Activated naive CD8-positive, alpha-beta T cell treated with anti-CD3 and anti-CD28 coated beads, Interleukin-2, amount 10 ng/mL, durations not matched to agents 7 days and 5 days (primary cell): ENCODE measurements at regions not wholly inside any gene's neighbourhood (a gene's known extent, or its start where the extent isn't known, plus 50 kb on each side); places are given as distances from the start of the nearest gene placed in this dataset.

Experiments used
- ATAC-seq: fragments of 150-1000 bp; cut with Tn5 transposase; one replicate; pipeline ENCODE4 v1.10.0; 2021; ENCODE audit warnings: low read depth, moderate library complexity
- POLR2A ChIA-PET: fragments of 350-600 bp; sonication (Branson Sonifier 250); formaldehyde crosslinking; loops from one replicate; lab custom pipeline; 2021; ENCODE audit warnings: antibody characterized with exemption; lab: Charles Lee
- DNase-seq: peaks from one replicate; pipeline ENCODE4 v3.0.0; 2021
- H3K27ac Mint-ChIP-seq: one replicate; pipeline ENCODE4 v1.8.0; 2022; ENCODE audit warnings: mild to moderate bottlenecking, mixed read lengths
- H3K27me3 Mint-ChIP-seq: one replicate; pipeline ENCODE4 v1.8.0; 2022; ENCODE audit warnings: mild to moderate bottlenecking, moderate library complexity, mixed read lengths
- H3K36me3 Mint-ChIP-seq: one replicate; pipeline ENCODE4 v1.8.0; 2021; ENCODE audit warnings: mild to moderate bottlenecking, mixed read lengths
- H3K4me1 Mint-ChIP-seq: one replicate; pipeline ENCODE4 v1.8.0; 2021; ENCODE audit warnings: mixed read lengths
- H3K4me3 Mint-ChIP-seq: one replicate; pipeline ENCODE4 v1.8.0; 2022; ENCODE audit warnings: mild to moderate bottlenecking, moderate library complexity, mixed read lengths
- H3K9me3 Mint-ChIP-seq: one replicate; pipeline ENCODE4 v1.8.0; 2021; ENCODE audit warnings: mixed read lengths

DNA sequence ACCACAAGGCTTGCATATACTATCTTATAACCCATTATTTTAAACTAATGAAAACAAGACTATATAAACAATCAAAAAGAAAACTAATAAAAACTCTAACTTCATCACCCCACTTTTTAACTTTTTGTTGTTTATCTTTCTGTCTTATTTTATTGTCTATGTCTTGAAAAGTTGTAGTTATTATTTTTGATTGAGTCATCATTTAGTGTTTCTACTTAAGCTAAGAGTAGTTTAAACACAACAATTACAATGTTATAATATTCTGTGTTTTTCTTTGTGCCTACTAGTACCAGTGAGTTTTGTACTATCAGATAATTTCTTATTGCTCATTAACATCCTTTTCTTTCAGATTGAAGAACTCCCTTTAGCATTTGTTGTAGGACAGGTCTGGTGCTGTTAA, 318.7 kb upstream of the ATP5MC3 start:
- ATAC-seq (no peak), DNase-seq (no peak)
- POLR2A ChIA-PET, result no interaction called here

DNA sequence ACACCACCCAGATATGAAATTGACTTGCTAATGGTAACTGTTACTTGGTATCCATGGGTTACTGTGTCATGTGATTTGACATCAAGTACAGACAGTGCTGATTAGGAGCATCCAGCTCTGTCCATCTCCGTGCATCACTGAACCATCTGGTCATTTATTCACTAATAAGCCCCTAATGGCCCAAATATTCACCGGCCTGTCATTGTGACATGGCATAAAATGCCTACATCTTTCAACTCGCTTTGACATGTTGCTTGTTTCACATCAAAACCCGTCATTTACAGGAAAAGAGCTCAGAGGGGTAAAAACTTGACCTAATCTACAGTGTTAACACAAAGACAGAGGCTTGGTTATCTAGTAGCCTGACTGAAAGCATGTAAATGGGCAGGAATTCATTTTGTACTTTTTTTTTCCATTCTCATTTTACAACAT, 308.9 kb upstream of the ATP5MC3 start:
- ATAC-seq (no peak), DNase-seq (no peak)
- H3K27ac Mint-ChIP-seq, result no peak overlapping the region
- H3K4me1 Mint-ChIP-seq, result no peaks in the 10 kb centered on the region
- POLR2A ChIA-PET, result no interaction called here
- no peaks in the 10 kb centered on the region for H3K36me3 Mint-ChIP-seq
- H3K4me3 Mint-ChIP-seq, result no peak overlapping the region
- H3K9me3 Mint-ChIP-seq, result no peaks in the 10 kb centered on the region
- H3K27me3 Mint-ChIP-seq, result peaks cover 2% of the 10 kb centered on the region

More for the DNA sequence above, 318.7 kb upstream of the ATP5MC3 start:
- Mint-ChIP-seq H3K27ac (no peak overlapping the region), H3K27me3 (peaks cover 4% of the 10 kb centered on the region), H3K36me3 (no peaks in the 10 kb centered on the region), H3K4me3 (no peak overlapping the region), H3K9me3 (peaks cover 2% of the 10 kb centered on the region), H3K4me1 (no peaks in the 10 kb centered on the region)

DNA sequence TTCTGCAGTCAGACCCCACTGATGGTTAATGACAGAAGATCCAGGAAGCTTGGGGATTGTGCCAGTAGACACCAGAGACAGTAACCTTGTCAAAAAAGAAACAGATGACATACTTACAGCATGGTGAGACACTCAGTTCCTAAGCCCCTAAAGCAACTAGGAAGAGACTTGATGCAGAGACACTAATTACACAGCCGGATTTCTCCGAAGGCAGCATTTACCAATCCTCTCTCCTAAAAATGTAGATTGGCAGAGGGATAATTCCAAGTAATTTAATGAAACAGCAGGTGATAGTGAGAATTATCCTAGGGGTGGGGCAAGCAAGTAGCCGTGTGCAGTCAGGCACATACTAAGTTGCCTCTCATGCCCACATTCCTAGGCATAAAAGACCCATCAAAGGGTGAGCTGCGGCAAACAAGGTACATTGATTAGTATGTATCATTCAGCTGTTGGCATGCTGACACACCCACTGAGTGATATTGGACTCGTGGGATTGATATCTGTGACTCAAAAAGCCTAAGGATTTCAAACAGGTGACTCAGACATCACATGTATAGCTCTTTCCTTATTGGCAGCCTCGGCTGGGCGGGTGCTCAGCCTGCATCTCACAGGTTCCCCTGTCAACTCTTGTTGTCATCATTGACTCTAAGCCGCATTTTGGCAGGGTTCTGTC, 296.7 kb upstream of the ATP5MC3 start:
- H3K4me3 Mint-ChIP-seq, result no peak overlapping the region
- ATAC-seq (no peak), DNase-seq (no peak)
- H3K36me3 Mint-ChIP-seq, result no peaks in the 10 kb centered on the region
- POLR2A ChIA-PET, result no interaction called here
- no peaks in the 10 kb centered on the region for H3K9me3 Mint-ChIP-seq
- no peaks in the 10 kb centered on the region for H3K4me1 Mint-ChIP-seq
- peaks cover 3% of the 10 kb centered on the region for H3K27me3 Mint-ChIP-seq
- no peak overlapping the region for H3K27ac Mint-ChIP-seq

DNA sequence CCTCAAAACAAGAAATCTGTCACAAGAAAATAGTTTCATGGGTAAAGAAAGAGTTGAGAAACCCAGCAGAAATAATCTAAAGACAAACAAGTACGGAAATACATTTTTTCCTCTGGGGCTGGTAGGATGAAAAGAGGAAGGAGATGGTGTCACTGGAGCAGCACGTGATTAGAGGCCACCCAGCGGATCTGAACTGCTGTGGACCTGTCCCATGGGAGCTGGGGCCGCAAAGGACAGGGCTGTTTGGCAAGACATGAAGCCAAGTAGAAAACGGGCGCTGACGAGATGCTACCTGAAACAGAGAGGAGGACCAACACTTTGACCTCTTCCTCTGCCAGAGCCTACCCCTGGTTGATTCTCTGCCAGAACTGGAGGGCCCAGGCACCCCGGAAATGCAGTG, 295.4 kb upstream of the ATP5MC3 start:
- Mint-ChIP-seq H3K36me3 (no peaks in the 10 kb centered on the region), H3K4me1 (no peaks in the 10 kb centered on the region), H3K9me3 (no peaks in the 10 kb centered on the region), H3K27ac (no peak overlapping the region), H3K4me3 (no peak overlapping the region), H3K27me3 (peaks cover 3% of the 10 kb centered on the region)
- ATAC-seq (no peak), DNase-seq (no peak)
- POLR2A ChIA-PET, result no interaction called here

DNA sequence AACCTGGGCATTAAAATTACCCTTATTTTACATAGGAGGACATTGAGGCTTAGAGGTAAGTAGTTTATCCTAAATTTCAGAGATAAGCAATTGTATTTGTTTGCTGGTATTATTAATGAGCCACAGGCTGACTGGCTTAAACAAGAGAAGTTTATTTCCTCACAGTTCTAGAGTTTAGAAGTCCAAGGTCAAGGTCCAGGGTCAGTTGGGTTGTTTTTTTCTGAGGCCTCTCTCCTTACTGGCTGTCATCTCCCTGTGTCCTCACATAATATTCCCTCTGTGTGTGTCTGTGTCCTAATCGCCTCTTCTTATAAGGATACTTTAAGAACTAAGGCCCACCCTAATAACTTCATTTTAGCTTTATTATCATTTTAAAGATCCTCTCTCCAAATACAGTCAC, 294.9 kb upstream of the ATP5MC3 start:
- no peak overlapping the region for H3K27ac Mint-ChIP-seq
- no peak overlapping the region for H3K4me3 Mint-ChIP-seq
- peaks cover 3% of the 10 kb centered on the region for H3K27me3 Mint-ChIP-seq
- no peaks in the 10 kb centered on the region for H3K9me3 Mint-ChIP-seq
- ATAC-seq, result no peak
- DNase-seq, result no peak
- H3K36me3 Mint-ChIP-seq, result no peaks in the 10 kb centered on the region
- H3K4me1 Mint-ChIP-seq, result no peaks in the 10 kb centered on the region
- POLR2A ChIA-PET, result no interaction called here

DNA sequence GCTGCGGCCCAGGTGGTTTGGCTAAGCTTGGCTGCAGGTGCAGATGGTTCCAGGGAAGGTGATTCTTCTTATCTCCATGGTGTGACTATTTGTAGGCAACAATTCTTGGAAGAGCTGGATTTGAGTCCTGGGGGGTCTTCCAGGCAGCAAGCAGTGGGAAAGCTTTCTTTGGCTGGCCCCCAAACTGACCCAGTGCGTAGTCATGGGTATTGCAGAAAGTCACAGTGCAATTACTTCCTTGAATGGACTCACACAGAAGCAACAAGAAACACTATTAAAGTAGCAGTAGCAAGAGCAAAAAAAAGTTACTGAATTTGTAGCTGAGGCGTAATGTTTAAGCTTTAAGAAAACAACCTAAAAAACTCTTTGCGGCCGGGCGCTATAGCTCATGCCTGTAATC, 293.6 kb upstream of the ATP5MC3 start:
- Mint-ChIP-seq H3K36me3 (no peaks in the 10 kb centered on the region), H3K27me3 (peaks cover 3% of the 10 kb centered on the region), H3K27ac (no peak overlapping the region), H3K4me1 (no peaks in the 10 kb centered on the region), H3K4me3 (no peak overlapping the region), H3K9me3 (no peaks in the 10 kb centered on the region)
- ATAC-seq, result no peak
- DNase-seq, result no peak
- POLR2A ChIA-PET, result no interaction called here

DNA sequence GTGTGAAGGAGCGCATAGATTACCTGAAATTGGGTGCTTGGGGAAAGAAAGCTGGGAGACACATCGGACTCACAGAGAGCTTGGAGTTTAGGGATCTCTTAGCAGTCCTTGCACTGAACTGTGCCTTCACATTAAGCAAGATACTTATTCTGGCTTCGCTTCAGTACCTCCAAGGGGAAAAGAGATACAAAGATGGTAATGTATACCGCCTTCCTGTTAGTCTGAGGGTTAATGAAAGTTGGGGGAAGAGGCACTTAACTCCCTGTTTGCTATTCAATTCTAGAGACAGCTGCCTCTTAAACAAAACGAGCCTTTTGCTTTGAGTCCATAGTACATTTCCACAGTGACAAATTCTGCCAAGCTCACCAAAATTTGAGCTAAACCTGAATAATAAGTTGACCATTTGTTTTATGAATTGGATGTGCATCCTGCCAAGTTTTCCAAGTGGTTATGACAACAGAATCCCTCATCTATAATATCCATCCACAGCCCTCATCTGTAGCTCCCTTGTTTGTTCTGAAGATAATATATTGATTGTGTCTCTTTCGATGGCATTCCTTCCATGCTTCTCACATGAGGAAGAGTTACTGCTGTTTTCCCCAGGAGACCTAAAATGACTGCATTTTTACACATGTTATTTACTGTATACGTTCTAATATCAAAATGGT, 287.1 kb upstream of the ATP5MC3 start:
- Mint-ChIP-seq H3K9me3 (no peaks in the 10 kb centered on the region), H3K4me1 (no peaks in the 10 kb centered on the region), H3K27ac (no peak overlapping the region), H3K36me3 (no peaks in the 10 kb centered on the region), H3K27me3 (peaks cover 3% of the 10 kb centered on the region), H3K4me3 (no peak overlapping the region)
- ATAC-seq, result no peak
- POLR2A ChIA-PET, result no interaction called here
- DNase-seq, result no peak

DNA sequence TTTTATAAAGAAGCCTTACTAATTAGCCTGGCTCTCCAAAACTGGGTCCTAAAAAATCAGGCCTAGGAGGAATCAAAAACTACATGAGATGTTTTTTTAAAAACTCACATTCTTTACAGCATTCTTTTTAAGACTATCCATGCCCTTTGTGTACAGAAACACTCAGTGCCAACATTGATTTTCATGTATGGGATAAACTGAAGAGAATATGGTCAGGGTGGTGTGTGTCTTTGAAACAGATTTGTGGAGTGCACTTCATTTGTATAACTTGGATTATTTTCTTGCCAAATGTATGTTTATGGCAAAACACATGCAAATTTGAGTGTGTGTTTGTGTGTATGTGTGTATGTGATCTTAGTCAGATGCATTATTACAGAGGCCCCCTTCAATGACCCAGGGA, 283.6 kb upstream of the ATP5MC3 start:
- H3K27ac Mint-ChIP-seq, result no peak overlapping the region
- no peak for ATAC-seq
- H3K27me3 Mint-ChIP-seq, result peaks cover 5% of the 10 kb centered on the region
- H3K4me3 Mint-ChIP-seq, result no peak overlapping the region
- peaks cover under 1% of the 10 kb centered on the region for H3K9me3 Mint-ChIP-seq
- DNase-seq, result no peak
- POLR2A ChIA-PET, result no interaction called here
- H3K36me3 Mint-ChIP-seq, result no peaks in the 10 kb centered on the region
- no peaks in the 10 kb centered on the region for H3K4me1 Mint-ChIP-seq

DNA sequence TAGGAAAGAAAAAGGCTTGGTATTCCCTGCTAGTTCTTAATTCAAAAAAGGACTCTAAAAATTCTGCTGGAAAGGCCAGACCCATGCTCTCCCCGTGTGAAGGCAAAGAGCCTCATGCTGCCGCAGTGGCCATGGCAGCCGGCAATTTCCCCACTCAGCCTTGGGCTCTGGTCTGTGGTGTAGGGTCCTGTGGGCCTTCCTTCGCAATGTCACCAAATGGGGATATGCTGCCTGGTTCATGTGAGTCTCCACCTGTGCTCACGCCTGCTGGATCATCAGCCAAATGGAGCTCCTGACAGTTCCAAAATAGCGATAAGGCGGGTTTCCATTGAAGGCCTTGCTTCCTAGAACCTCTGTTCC, 282.8 kb upstream of the ATP5MC3 start:
- peaks cover 6% of the 10 kb centered on the region for H3K9me3 Mint-ChIP-seq
- no peaks in the 10 kb centered on the region for H3K36me3 Mint-ChIP-seq
- no peaks in the 10 kb centered on the region for H3K4me1 Mint-ChIP-seq
- DNase-seq, result no peak
- POLR2A ChIA-PET, result no interaction called here
- H3K27ac Mint-ChIP-seq, result no peak overlapping the region
- H3K4me3 Mint-ChIP-seq, result no peak overlapping the region
- peaks cover 5% of the 10 kb centered on the region for H3K27me3 Mint-ChIP-seq
- ATAC-seq, result no peak

DNA sequence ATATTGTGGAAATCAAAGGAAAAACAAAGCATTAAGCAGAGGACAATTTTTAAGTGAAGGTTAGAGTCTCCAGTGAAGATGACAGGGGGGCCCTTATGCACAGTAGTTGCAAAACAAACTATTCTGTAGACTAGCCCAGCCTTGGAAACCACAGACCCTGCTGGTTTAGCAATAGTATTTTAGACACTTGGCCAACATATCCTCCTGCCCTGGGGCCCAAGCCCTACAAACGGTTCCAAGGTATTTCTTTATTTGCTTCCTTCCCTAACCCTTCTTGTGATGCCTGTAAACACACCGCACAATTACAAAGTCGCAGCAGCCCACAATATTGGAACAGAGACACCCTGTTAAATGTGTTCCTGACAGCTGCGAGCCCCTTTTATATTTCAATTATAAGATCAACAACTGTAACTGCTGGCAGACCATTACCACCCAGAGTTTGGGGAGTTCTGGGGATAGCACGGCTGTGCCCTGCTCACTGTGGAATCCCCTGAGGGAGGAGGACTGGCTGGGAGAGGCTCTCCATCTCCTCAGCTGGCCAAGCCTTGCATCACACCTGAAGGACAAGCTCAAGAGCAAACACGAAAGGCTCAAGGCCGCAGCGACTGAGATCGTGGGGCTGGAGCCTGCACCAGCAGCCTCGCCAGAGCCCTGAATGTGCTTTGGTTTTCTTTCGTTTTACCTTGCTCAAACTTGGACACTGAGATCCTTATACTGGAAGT, 282.2 kb upstream of the ATP5MC3 start:
- H3K36me3 Mint-ChIP-seq, result no peaks in the 10 kb centered on the region
- POLR2A ChIA-PET, result no interaction called here
- no peak for ATAC-seq
- H3K27ac Mint-ChIP-seq, result no peak overlapping the region
- peaks cover 5% of the 10 kb centered on the region for H3K27me3 Mint-ChIP-seq
- no peak for DNase-seq
- H3K4me1 Mint-ChIP-seq, result no peaks in the 10 kb centered on the region
- H3K4me3 Mint-ChIP-seq, result no peak overlapping the region
- H3K9me3 Mint-ChIP-seq, result peaks cover 6% of the 10 kb centered on the region

DNA sequence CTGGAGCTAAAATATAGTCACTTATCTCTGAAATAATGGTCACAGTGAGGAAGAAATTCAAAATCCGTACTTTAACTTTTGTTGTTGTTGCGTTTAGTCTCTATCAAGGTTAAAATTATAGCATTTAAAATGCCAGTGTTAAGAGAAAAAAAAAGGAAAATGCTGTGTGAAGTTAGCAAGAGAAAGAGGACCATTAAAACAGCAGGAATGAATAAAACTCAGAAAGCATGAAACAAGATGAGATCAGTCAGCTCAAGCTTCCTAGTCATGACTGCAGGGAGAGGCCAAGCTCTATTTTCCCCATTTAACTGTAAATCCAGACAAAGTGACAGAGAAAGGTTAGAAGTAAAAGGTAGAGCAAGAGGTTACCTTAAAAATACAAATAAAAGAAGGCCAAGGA, 281.7 kb upstream of the ATP5MC3 start:
- ATAC-seq (no peak), DNase-seq (no peak)
- peaks cover 5% of the 10 kb centered on the region for H3K27me3 Mint-ChIP-seq
- POLR2A ChIA-PET, result no interaction called here
- no peaks in the 10 kb centered on the region for H3K4me1 Mint-ChIP-seq
- no peak overlapping the region for H3K4me3 Mint-ChIP-seq
- no peaks in the 10 kb centered on the region for H3K36me3 Mint-ChIP-seq
- peaks cover 6% of the 10 kb centered on the region for H3K9me3 Mint-ChIP-seq
- H3K27ac Mint-ChIP-seq, result no peak overlapping the region

DNA sequence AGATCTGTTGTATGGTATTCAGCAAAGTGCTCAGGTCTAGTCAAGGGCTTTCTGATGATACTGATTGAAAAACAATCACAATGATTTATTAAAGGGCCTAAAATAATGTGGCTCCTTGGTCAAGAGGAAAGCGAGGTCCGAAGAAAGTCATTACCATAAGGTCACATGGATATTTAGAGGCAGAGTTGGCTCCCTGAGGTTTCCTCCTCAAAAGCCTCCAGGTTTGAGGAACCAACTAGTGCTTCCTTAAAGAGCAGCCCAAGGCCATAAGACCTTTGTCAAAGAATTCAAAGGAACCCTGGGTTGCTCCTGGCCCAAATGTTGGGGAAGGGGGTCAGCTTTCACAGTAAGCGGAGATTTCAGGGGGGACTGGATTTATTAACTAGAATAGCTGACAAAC, 280.7 kb upstream of the ATP5MC3 start:
- H3K4me3 Mint-ChIP-seq, result no peak overlapping the region
- H3K27me3 Mint-ChIP-seq, result peaks cover 5% of the 10 kb centered on the region
- POLR2A ChIA-PET, result no interaction called here
- no peak overlapping the region for H3K27ac Mint-ChIP-seq
- no peaks in the 10 kb centered on the region for H3K4me1 Mint-ChIP-seq
- DNase-seq (no peak), ATAC-seq (no peak)
- peaks cover 6% of the 10 kb centered on the region for H3K9me3 Mint-ChIP-seq
- H3K36me3 Mint-ChIP-seq, result no peaks in the 10 kb centered on the region

DNA sequence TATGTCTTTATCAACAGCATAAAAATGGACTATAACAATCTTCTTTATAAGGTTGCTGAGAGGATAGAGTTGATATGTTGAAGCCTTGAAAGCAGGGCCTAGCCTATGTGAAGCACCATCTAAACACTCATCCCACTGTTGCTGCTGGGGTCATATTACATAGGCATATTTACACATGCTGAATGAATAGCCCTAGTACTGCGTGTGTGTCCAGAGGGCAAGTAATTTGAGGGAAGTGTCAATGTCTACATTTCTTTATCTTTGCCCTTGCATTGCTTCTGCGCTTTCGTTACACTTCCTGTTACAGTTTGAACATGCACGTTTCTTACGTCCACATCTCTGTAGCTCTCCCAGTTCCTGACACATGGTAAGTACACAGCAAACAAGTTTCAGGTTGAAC, 280.3 kb upstream of the ATP5MC3 start:
- peaks cover 5% of the 10 kb centered on the region for H3K27me3 Mint-ChIP-seq
- H3K9me3 Mint-ChIP-seq, result peaks cover 6% of the 10 kb centered on the region
- DNase-seq (no peak), ATAC-seq (no peak)
- H3K4me1 Mint-ChIP-seq, result no peaks in the 10 kb centered on the region
- H3K27ac Mint-ChIP-seq, result no peak overlapping the region
- no peaks in the 10 kb centered on the region for H3K36me3 Mint-ChIP-seq
- POLR2A ChIA-PET, result no interaction called here
- H3K4me3 Mint-ChIP-seq, result no peak overlapping the region

DNA sequence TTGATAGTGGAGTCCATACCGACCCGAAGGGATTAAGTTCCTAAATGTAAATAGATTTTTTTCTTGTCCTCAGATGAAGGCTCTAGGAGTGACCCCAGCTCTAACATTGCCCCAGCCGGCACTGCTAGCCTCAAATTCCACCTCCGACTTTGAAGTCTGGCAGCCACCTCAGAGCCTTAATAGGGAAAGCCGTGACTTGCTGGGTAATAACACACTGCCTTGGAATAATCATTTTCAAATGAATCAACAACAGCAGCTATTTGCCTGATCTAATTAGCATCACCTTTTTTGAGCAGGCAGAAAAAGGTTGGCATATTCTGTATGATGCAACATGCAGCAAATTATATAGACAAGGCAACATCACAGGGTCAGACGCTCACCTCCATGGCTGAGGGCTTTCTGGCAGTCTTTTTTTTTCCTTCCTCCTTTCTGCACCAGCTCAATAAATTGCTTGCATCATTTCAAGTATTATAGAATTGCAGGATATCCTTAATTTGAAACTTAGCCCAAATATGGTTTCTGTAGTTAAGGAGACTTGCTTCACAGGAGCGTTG, 276.5 kb upstream of the ATP5MC3 start:
- Mint-ChIP-seq H3K27ac (no peak overlapping the region), H3K4me1 (no peaks in the 10 kb centered on the region), H3K9me3 (peaks cover 6% of the 10 kb centered on the region), H3K4me3 (no peak overlapping the region), H3K36me3 (no peaks in the 10 kb centered on the region), H3K27me3 (peaks cover 2% of the 10 kb centered on the region)
- DNase-seq (no peak), ATAC-seq (no peak)
- POLR2A ChIA-PET, result no interaction called here
